ENCODE measurements at regions not wholly inside any gene's neighbourhood (a gene's known extent, or its start where the extent isn't known, plus 50 kb on each side); places are given as distances from the start of the nearest gene placed in this dataset.

- H3K9me3 ChIP-seq (ENCODE audit: control insufficient read depth, insufficient read depth, low read length) = no peaks in the 10 kb centered on the region
- H3K27me3 ChIP-seq (ENCODE audit: control insufficient read depth, insufficient read depth, low read length) = no peaks in the 10 kb centered on the region
- H3K9ac ChIP-seq (ENCODE audit: low read depth, low read length) = no peak overlapping the region
- no peaks in the 10 kb centered on the region for H3K36me3 ChIP-seq (ENCODE audit: control insufficient read depth, insufficient read depth, low read length)
- H3K4me1 ChIP-seq (ENCODE audit: control insufficient read depth, insufficient read depth, low read length) = peaks cover 16% of the 10 kb centered on the region
- no peak overlapping the region for H3K4me3 ChIP-seq (ENCODE audit: low read depth, low read length)
These were observed 449.1 kb upstream of the RGS6 start for GRCh38 chr14:71483154-71483553.

- Histone ChIP-seq H3K36me3 (ENCODE audit: control insufficient read depth, insufficient read depth, low read length) (no peaks in the 10 kb centered on the region), H3K4me3 (ENCODE audit: low read depth, low read length) (no peak overlapping the region), H3K9ac (ENCODE audit: low read depth, low read length) (no peak overlapping the region), H3K27me3 (ENCODE audit: control insufficient read depth, insufficient read depth, low read length) (no peaks in the 10 kb centered on the region), H3K4me1 (ENCODE audit: control insufficient read depth, insufficient read depth, low read length) (peaks cover 20% of the 10 kb centered on the region), H3K9me3 (ENCODE audit: control insufficient read depth, insufficient read depth, low read length) (no peaks in the 10 kb centered on the region)
These were observed 446.4 kb upstream of the RGS6 start for GRCh38 chr14:71485833-71486232.

DNA sequence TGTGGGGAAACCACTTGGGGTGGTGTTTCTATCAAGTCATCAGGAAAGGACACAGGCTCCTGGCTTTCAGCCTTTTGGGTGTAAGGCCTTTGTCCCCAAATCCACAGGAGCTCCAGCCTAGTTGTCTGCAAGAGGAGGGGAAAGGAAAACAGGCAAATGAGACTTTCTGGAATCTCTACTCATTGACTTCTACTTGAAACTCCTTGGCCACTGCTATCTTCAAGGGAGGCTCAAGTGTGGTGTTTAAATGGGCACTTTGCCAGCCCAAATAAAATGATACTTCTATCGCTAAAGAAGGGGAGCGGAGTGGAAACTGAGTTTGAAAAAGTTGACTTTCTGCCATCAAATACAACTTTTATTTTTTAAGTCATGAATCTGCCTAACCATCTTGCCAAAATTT, 445.9 kb upstream of the RGS6 start:
- Histone ChIP-seq H3K4me3 (ENCODE audit: low read depth, low read length) (no peak overlapping the region), H3K4me1 (ENCODE audit: control insufficient read depth, insufficient read depth, low read length) (peaks cover 16% of the 10 kb centered on the region), H3K27me3 (ENCODE audit: control insufficient read depth, insufficient read depth, low read length) (no peaks in the 10 kb centered on the region), H3K9ac (ENCODE audit: low read depth, low read length) (no peak overlapping the region), H3K36me3 (ENCODE audit: control insufficient read depth, insufficient read depth, low read length) (no peaks in the 10 kb centered on the region), H3K9me3 (ENCODE audit: control insufficient read depth, insufficient read depth, low read length) (no peaks in the 10 kb centered on the region)

GRCh38 chr14:71487449-71487848, 444.8 kb upstream of the RGS6 start:
- Histone ChIP-seq H3K4me1 (ENCODE audit: control insufficient read depth, insufficient read depth, low read length) (peaks cover 12% of the 10 kb centered on the region), H3K4me3 (ENCODE audit: low read depth, low read length) (no peak overlapping the region), H3K27me3 (ENCODE audit: control insufficient read depth, insufficient read depth, low read length) (no peaks in the 10 kb centered on the region), H3K9me3 (ENCODE audit: control insufficient read depth, insufficient read depth, low read length) (no peaks in the 10 kb centered on the region), H3K9ac (ENCODE audit: low read depth, low read length) (no peak overlapping the region), H3K36me3 (ENCODE audit: control insufficient read depth, insufficient read depth, low read length) (no peaks in the 10 kb centered on the region)

DNA sequence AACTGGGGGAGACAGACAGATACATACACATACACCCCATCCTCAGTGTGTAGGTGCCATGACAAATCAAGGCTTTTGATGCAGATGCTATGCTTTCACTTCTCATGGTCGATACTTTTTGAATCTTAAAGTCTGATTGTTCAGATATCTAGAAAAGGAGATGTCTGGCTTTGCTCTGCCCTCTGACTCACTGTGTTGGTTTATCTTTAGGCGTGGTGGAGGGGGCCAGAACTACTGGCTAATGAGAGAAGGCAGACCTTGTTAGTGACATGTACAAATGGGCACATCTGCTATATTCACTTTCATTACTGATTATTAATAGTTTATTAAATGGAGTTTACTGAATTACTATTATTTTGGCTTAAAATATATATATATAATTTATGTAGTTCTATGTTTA, 444.3 kb upstream of the RGS6 start:
- Histone ChIP-seq H3K9me3 (ENCODE audit: control insufficient read depth, insufficient read depth, low read length) (no peaks in the 10 kb centered on the region), H3K4me1 (ENCODE audit: control insufficient read depth, insufficient read depth, low read length) (peaks cover 12% of the 10 kb centered on the region), H3K9ac (ENCODE audit: low read depth, low read length) (no peak overlapping the region), H3K27me3 (ENCODE audit: control insufficient read depth, insufficient read depth, low read length) (no peaks in the 10 kb centered on the region), H3K4me3 (ENCODE audit: low read depth, low read length) (no peak overlapping the region), H3K36me3 (ENCODE audit: control insufficient read depth, insufficient read depth, low read length) (no peaks in the 10 kb centered on the region)

- H3K9me3 ChIP-seq (ENCODE audit: control insufficient read depth, insufficient read depth, low read length) = no peaks in the 10 kb centered on the region
- no peak overlapping the region for H3K9ac ChIP-seq (ENCODE audit: low read depth, low read length)
- no peaks in the 10 kb centered on the region for H3K36me3 ChIP-seq (ENCODE audit: control insufficient read depth, insufficient read depth, low read length)
These were observed 443.5 kb upstream of the RGS6 start for GRCh38 chr14:71488703-71489191.

GRCh38 chr14:71489742-71490141, 442.5 kb upstream of the RGS6 start:
- Histone ChIP-seq H3K27me3 (ENCODE audit: control insufficient read depth, insufficient read depth, low read length) (no peaks in the 10 kb centered on the region), H3K36me3 (ENCODE audit: control insufficient read depth, insufficient read depth, low read length) (no peaks in the 10 kb centered on the region), H3K4me3 (ENCODE audit: low read depth, low read length) (no peak overlapping the region), H3K9ac (ENCODE audit: low read depth, low read length) (no peak overlapping the region), H3K9me3 (ENCODE audit: control insufficient read depth, insufficient read depth, low read length) (no peaks in the 10 kb centered on the region), H3K4me1 (ENCODE audit: control insufficient read depth, insufficient read depth, low read length) (peaks cover 12% of the 10 kb centered on the region)

More at GRCh38 chr14:71488703-71489191, 443.5 kb upstream of the RGS6 start:
- Histone ChIP-seq H3K4me3 (ENCODE audit: low read depth, low read length) (no peak overlapping the region), H3K27me3 (ENCODE audit: control insufficient read depth, insufficient read depth, low read length) (no peaks in the 10 kb centered on the region), H3K4me1 (ENCODE audit: control insufficient read depth, insufficient read depth, low read length) (peaks cover 12% of the 10 kb centered on the region)

DNA sequence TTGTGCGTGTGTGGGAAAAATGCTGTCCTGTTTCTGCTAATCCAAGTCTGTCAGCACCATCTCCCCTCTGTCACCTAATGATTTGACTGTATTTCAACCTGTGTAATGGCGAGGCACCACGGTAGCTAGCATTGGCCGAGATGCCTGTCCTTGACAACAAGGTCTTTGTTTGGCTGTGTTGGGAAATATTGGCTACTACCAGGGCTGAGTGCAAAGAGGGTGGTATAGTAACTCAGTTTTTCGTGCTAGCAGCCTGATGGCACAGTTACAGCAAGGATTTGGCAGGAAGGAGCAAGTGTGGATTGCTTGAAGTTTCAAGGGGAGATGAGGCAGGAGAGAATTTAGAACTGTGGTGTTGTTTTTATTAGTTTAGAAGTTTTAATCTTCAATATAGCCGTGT, 440.3 kb upstream of the RGS6 start:
- Histone ChIP-seq H3K27me3 (ENCODE audit: control insufficient read depth, insufficient read depth, low read length) (no peaks in the 10 kb centered on the region), H3K9ac (ENCODE audit: low read depth, low read length) (no peak overlapping the region), H3K4me1 (ENCODE audit: control insufficient read depth, insufficient read depth, low read length) (peaks cover 7% of the 10 kb centered on the region), H3K36me3 (ENCODE audit: control insufficient read depth, insufficient read depth, low read length) (no peaks in the 10 kb centered on the region), H3K9me3 (ENCODE audit: control insufficient read depth, insufficient read depth, low read length) (no peaks in the 10 kb centered on the region), H3K4me3 (ENCODE audit: low read depth, low read length) (no peak overlapping the region)

GRCh38 chr14:71492346-71492745, 439.9 kb upstream of the RGS6 start:
- Histone ChIP-seq H3K27me3 (ENCODE audit: control insufficient read depth, insufficient read depth, low read length) (no peaks in the 10 kb centered on the region), H3K4me3 (ENCODE audit: low read depth, low read length) (no peak overlapping the region), H3K9me3 (ENCODE audit: control insufficient read depth, insufficient read depth, low read length) (no peaks in the 10 kb centered on the region), H3K9ac (ENCODE audit: low read depth, low read length) (no peak overlapping the region), H3K4me1 (ENCODE audit: control insufficient read depth, insufficient read depth, low read length) (peaks cover 6% of the 10 kb centered on the region), H3K36me3 (ENCODE audit: control insufficient read depth, insufficient read depth, low read length) (no peaks in the 10 kb centered on the region)

- no peaks in the 10 kb centered on the region for H3K27me3 ChIP-seq (ENCODE audit: control insufficient read depth, insufficient read depth, low read length)
- no peaks in the 10 kb centered on the region for H3K9me3 ChIP-seq (ENCODE audit: control insufficient read depth, insufficient read depth, low read length)
- H3K36me3 ChIP-seq (ENCODE audit: control insufficient read depth, insufficient read depth, low read length) = no peaks in the 10 kb centered on the region
- H3K9ac ChIP-seq (ENCODE audit: low read depth, low read length) = no peak overlapping the region
- no peaks in the 10 kb centered on the region for H3K4me1 ChIP-seq (ENCODE audit: control insufficient read depth, insufficient read depth, low read length)
- no peak overlapping the region for H3K4me3 ChIP-seq (ENCODE audit: low read depth, low read length)
These were observed 434.6 kb upstream of the RGS6 start for GRCh38 chr14:71497645-71498086.

GRCh38 chr14:71498212-71498611, 434.0 kb upstream of the RGS6 start:
- no peaks in the 10 kb centered on the region for H3K36me3 ChIP-seq (ENCODE audit: control insufficient read depth, insufficient read depth, low read length)
- no peaks in the 10 kb centered on the region for H3K4me1 ChIP-seq (ENCODE audit: control insufficient read depth, insufficient read depth, low read length)
- H3K9ac ChIP-seq (ENCODE audit: low read depth, low read length) = no peak overlapping the region
- no peaks in the 10 kb centered on the region for H3K9me3 ChIP-seq (ENCODE audit: control insufficient read depth, insufficient read depth, low read length)
- no peak overlapping the region for H3K4me3 ChIP-seq (ENCODE audit: low read depth, low read length)
- no peaks in the 10 kb centered on the region for H3K27me3 ChIP-seq (ENCODE audit: control insufficient read depth, insufficient read depth, low read length)

DNA sequence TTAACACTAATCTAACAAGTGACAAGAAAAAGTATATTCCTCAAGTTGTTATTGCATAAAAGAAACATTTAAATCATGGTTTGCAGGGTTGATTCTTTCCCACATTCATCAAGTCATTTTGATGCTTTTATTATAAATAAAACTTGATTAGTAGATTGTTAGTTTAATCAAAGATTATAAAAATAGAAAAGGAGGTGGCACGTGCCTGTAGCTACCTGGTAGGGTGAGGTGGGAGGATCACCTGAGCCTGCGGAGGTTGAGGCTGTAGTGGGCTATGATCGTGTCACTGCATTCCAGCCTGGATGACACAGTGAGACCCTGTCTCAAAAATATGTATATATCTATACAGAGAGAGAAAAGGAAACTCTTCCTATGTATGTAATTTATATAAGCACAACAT, 433.2 kb upstream of the RGS6 start:
- H3K4me3 ChIP-seq (ENCODE audit: low read depth, low read length) = no peak overlapping the region
- no peaks in the 10 kb centered on the region for H3K9me3 ChIP-seq (ENCODE audit: control insufficient read depth, insufficient read depth, low read length)
- no peaks in the 10 kb centered on the region for H3K4me1 ChIP-seq (ENCODE audit: control insufficient read depth, insufficient read depth, low read length)
- H3K27me3 ChIP-seq (ENCODE audit: control insufficient read depth, insufficient read depth, low read length) = no peaks in the 10 kb centered on the region
- no peak overlapping the region for H3K9ac ChIP-seq (ENCODE audit: low read depth, low read length)
- no peaks in the 10 kb centered on the region for H3K36me3 ChIP-seq (ENCODE audit: control insufficient read depth, insufficient read depth, low read length)
